ENCODE measurements at regions not wholly inside any gene's neighbourhood (a gene's known extent, or its start where the extent isn't known, plus 50 kb on each side); places are given as distances from the start of the nearest gene placed in this dataset.

DNA sequence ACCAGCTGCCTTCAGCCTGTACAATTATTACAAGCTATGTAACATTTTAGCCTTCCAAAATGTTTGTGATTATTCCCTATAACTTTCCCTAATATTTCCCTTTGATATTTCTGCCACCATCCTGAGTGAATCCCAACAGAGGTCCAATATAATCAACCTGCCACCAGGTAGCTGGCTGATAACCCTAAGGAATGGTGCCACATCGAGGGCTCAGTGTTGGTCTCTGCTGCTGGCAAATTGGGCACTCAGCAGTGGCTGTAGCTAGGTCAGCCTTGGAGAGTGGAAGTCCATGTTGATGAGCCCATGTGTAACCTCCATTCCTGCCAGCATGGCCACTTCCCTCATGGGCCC lies 121.2 kb downstream of the ZNF280B start:
- H3K36me3 Mint-ChIP-seq (ENCODE audit: low read depth), result no peaks in the 10 kb centered on the region
- H3K27me3 Mint-ChIP-seq, result peaks cover 43% of the 10 kb centered on the region
- H3K4me1 Mint-ChIP-seq (ENCODE audit: low read depth), result no peaks in the 10 kb centered on the region
- intact Hi-C loops (cut with micrococcal nuclease), result no loop called here
- no peaks in the 10 kb centered on the region for H3K9me3 Mint-ChIP-seq
- no peak overlapping the region for H3K4me3 Mint-ChIP-seq
- no peak overlapping the region for H3K27ac Mint-ChIP-seq

DNA sequence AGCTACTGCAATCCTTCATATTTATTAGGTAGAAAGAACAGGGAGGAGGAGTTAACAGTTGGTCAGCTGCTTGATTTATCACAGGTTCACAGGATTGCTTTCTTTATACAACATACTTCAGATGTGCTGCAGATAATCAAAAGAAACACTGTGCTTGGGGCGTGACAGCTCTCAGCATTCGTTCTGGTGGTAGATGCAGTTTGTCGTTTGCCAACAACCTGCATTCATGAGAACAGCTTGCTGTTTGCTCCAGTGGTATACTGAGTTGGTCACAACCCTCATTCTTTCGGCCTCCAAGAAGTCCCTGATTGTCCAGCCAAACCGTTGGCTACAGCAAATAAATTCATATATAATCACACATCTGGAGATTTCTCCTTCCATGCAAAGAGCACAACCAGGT lies 120.5 kb downstream of the ZNF280B start:
- intact Hi-C loops (cut with micrococcal nuclease), result no loop called here
- Mint-ChIP-seq H3K27me3 (peaks cover 42% of the 10 kb centered on the region), H3K36me3 (ENCODE audit: low read depth) (no peaks in the 10 kb centered on the region), H3K9me3 (peaks cover 5% of the 10 kb centered on the region), H3K27ac (no peak overlapping the region), H3K4me3 (no peak overlapping the region), H3K4me1 (ENCODE audit: low read depth) (no peaks in the 10 kb centered on the region)

- Mint-ChIP-seq H3K27ac (no peak overlapping the region), H3K27me3 (peaks cover 38% of the 10 kb centered on the region), H3K36me3 (ENCODE audit: low read depth) (no peaks in the 10 kb centered on the region), H3K4me1 (ENCODE audit: low read depth) (no peaks in the 10 kb centered on the region), H3K4me3 (no peak overlapping the region), H3K9me3 (peaks cover 5% of the 10 kb centered on the region)
- intact Hi-C loops (cut with micrococcal nuclease), result no loop called here
Measured at GRCh38 chr22:22388494-22388893, 120.0 kb downstream of the ZNF280B start.

DNA sequence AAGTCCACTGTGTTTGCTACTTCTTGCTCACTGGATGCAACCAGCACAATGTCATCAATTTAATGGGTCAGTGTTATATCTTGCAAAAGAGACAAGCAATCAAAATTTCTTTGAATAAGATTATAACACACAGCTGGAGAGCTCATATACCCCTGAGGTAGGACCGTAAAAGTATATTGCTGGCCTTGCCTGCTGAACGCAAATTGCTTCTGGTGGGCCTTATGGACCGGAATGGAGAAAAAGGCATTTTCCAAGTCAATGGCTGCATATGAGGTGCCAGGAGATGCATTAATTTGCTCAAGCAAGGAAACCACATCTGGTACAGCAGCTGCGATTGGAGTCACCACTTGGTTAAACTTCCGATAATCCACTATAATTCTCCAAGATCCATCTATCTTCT lies 119.1 kb downstream of the ZNF280B start:
- peaks cover 5% of the 10 kb centered on the region for H3K9me3 Mint-ChIP-seq
- intact Hi-C loops (cut with micrococcal nuclease), result no loop called here
- peaks cover 29% of the 10 kb centered on the region for H3K27me3 Mint-ChIP-seq
- H3K4me3 Mint-ChIP-seq, result no peak overlapping the region
- no peak overlapping the region for H3K27ac Mint-ChIP-seq
- H3K4me1 Mint-ChIP-seq (ENCODE audit: low read depth), result no peaks in the 10 kb centered on the region
- H3K36me3 Mint-ChIP-seq (ENCODE audit: low read depth), result no peaks in the 10 kb centered on the region

GRCh38 chr22:22390989-22391388 lies 117.6 kb downstream of the ZNF280B start:
- Mint-ChIP-seq H3K36me3 (ENCODE audit: low read depth) (no peaks in the 10 kb centered on the region), H3K27ac (no peak overlapping the region), H3K4me3 (no peak overlapping the region), H3K4me1 (ENCODE audit: low read depth) (peaks cover 6% of the 10 kb centered on the region), H3K9me3 (peaks cover 5% of the 10 kb centered on the region), H3K27me3 (peaks cover 23% of the 10 kb centered on the region)
- intact Hi-C loops (cut with micrococcal nuclease), result no loop called here

- Mint-ChIP-seq H3K9me3 (peaks cover 5% of the 10 kb centered on the region), H3K4me1 (ENCODE audit: low read depth) (peaks cover 6% of the 10 kb centered on the region), H3K4me3 (no peak overlapping the region), H3K27me3 (peaks cover 24% of the 10 kb centered on the region), H3K27ac (no peak overlapping the region), H3K36me3 (ENCODE audit: low read depth) (no peaks in the 10 kb centered on the region)
- intact Hi-C loops (cut with micrococcal nuclease), result no loop called here
Measured at GRCh38 chr22:22391543-22391942, 117.0 kb downstream of the ZNF280B start.

DNA sequence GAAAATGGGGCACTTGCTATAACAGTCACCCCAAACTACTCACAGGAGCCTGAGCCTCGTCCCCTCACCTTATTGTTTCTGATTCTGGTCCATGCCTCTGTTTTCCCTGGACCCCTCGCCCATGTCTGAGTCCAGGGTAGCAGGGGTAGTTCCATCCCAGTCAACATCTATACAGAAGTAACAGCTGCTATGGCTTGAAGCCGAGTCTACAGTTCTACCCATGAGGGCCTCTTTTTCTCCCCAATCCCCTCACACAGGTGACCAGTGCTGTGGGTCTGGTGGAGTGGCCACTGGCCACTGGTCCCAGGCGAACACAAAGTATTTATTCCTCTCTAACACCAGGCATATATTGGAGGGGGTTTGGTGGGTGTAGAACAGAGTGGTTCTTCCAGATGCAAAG lies 116.4 kb downstream of the ZNF280B start:
- intact Hi-C loops (cut with micrococcal nuclease), result no loop called here
- Mint-ChIP-seq H3K9me3 (peaks cover 5% of the 10 kb centered on the region), H3K36me3 (ENCODE audit: low read depth) (no peaks in the 10 kb centered on the region), H3K27ac (no peak overlapping the region), H3K4me3 (no peak overlapping the region), H3K27me3 (peaks cover 30% of the 10 kb centered on the region), H3K4me1 (ENCODE audit: low read depth) (peaks cover 6% of the 10 kb centered on the region)

DNA sequence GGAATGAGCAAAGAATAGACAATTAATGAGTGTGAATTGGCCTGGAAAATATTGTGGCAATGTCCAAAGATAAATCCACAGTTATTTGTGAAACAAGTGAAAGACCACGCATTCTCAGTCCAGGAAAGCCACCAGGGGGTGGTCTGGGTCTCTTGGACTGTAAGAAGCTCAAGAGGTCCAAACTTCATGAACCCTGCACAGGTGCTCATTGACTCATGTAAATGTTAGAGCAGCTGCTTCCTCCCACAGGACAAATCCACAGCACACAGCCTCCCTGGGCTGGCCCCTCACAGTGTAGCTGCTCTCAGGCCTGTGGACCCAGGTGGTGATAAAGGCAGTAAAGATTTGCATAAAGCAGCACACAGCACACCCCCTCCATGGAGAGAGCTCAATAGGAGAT lies 114.0 kb downstream of the ZNF280B start:
- Mint-ChIP-seq H3K27me3 (peaks cover 29% of the 10 kb centered on the region), H3K4me1 (ENCODE audit: low read depth) (peaks cover 6% of the 10 kb centered on the region), H3K36me3 (ENCODE audit: low read depth) (no peaks in the 10 kb centered on the region), H3K27ac (no peak overlapping the region), H3K4me3 (no peak overlapping the region), H3K9me3 (peaks cover 5% of the 10 kb centered on the region)
- intact Hi-C loops (cut with micrococcal nuclease), result no loop called here

- Mint-ChIP-seq H3K9me3 (peaks cover 5% of the 10 kb centered on the region), H3K36me3 (ENCODE audit: low read depth) (no peaks in the 10 kb centered on the region), H3K4me1 (ENCODE audit: low read depth) (peaks cover 6% of the 10 kb centered on the region), H3K4me3 (no peak overlapping the region), H3K27ac (no peak overlapping the region), H3K27me3 (peaks cover 29% of the 10 kb centered on the region)
- intact Hi-C loops (cut with micrococcal nuclease), result no loop called here
Measured at GRCh38 chr22:22395245-22395644, 113.3 kb downstream of the ZNF280B start.

DNA sequence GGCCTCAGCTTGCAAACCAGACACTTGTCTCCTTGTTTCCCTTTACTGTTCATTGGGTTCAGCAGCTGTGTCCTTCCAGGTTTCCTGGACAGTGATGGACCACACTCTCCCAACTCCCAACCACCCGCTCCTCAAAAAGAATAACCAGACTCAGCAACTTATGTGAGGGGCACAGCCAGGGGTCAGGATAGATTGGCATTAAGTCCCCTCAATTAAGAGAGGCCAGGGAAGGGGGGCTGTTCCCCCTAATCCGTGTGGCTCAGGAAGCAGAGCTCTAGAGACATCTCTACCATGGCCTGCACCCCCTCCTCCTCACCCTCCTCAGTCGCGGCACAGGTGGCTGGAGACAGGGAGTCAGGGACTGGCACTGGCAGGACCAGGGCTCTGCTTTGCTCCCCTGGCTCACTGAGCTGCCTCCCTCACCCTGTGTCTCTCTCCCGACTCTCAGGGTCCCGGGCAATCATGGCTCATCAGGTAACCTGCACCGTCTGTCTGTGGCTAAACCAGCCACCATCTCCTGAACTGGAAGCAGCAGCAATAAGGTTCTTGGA lies 111.7 kb downstream of the ZNF280B start:
- peaks cover 5% of the 10 kb centered on the region for H3K9me3 Mint-ChIP-seq
- no peak overlapping the region for H3K4me3 Mint-ChIP-seq
- peaks cover 6% of the 10 kb centered on the region for H3K4me1 Mint-ChIP-seq (ENCODE audit: low read depth)
- intact Hi-C loops (cut with micrococcal nuclease), result no loop called here
- H3K27ac Mint-ChIP-seq, result no peak overlapping the region
- peaks cover 28% of the 10 kb centered on the region for H3K27me3 Mint-ChIP-seq
- no peaks in the 10 kb centered on the region for H3K36me3 Mint-ChIP-seq (ENCODE audit: low read depth)

DNA sequence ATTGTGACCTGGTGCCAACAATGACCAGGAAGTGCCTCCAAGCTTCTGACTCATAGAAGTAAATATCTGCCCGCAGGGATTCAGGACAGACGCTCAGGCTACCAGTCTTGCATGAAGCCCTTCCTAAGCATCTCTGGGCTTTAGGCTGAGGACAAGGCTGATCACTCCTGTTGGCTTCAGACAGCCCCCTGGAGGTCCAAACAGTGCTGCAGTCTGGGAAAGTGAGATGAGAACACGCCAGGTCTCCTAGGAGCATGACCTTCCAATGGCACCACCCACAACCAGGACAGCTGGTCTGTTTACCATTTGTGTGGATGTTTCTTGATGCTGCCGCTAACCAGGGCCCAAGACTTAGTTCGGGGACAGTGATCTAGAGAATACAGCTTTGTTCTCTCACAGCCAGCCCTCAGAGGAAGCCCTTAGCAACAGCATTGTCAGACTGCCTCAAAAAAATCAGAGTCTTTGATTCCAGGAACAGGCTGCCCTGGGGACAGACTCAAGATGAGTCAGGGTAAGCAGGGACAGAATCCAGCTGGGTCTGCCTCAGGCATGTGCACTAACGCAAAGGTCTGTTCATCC lies 111.2 kb downstream of the ZNF280B start:
- peaks cover 22% of the 10 kb centered on the region for H3K27me3 Mint-ChIP-seq
- peaks cover 6% of the 10 kb centered on the region for H3K4me1 Mint-ChIP-seq (ENCODE audit: low read depth)
- no peak overlapping the region for H3K27ac Mint-ChIP-seq
- no peaks in the 10 kb centered on the region for H3K36me3 Mint-ChIP-seq (ENCODE audit: low read depth)
- no peak overlapping the region for H3K4me3 Mint-ChIP-seq
- H3K9me3 Mint-ChIP-seq, result peaks cover 5% of the 10 kb centered on the region
- intact Hi-C loops (cut with micrococcal nuclease), result no loop called here

GRCh38 chr22:22397875-22398524 lies 110.5 kb downstream of the ZNF280B start:
- no peaks in the 10 kb centered on the region for H3K9me3 Mint-ChIP-seq
- no peak overlapping the region for H3K4me3 Mint-ChIP-seq
- peaks cover 19% of the 10 kb centered on the region for H3K27me3 Mint-ChIP-seq
- peaks cover 6% of the 10 kb centered on the region for H3K4me1 Mint-ChIP-seq (ENCODE audit: low read depth)
- H3K36me3 Mint-ChIP-seq (ENCODE audit: low read depth), result no peaks in the 10 kb centered on the region
- no peak overlapping the region for H3K27ac Mint-ChIP-seq
- intact Hi-C loops (cut with micrococcal nuclease), result loop anchor here (2.0 kb wide), 1 partner anchor 49 kb away; no protein-coding TSS in a partner anchor

- H3K27ac Mint-ChIP-seq, result no peak overlapping the region
- H3K4me1 Mint-ChIP-seq (ENCODE audit: low read depth), result peaks cover 6% of the 10 kb centered on the region
- H3K36me3 Mint-ChIP-seq (ENCODE audit: low read depth), result no peaks in the 10 kb centered on the region
- peaks cover 19% of the 10 kb centered on the region for H3K27me3 Mint-ChIP-seq
- no peaks in the 10 kb centered on the region for H3K9me3 Mint-ChIP-seq
- intact Hi-C loops (cut with micrococcal nuclease), result loop anchor here (2.0 kb wide), 1 partner anchor 50 kb away; no protein-coding TSS in a partner anchor
- no peak overlapping the region for H3K4me3 Mint-ChIP-seq
Measured at GRCh38 chr22:22398530-22399327, 109.8 kb downstream of the ZNF280B start.

DNA sequence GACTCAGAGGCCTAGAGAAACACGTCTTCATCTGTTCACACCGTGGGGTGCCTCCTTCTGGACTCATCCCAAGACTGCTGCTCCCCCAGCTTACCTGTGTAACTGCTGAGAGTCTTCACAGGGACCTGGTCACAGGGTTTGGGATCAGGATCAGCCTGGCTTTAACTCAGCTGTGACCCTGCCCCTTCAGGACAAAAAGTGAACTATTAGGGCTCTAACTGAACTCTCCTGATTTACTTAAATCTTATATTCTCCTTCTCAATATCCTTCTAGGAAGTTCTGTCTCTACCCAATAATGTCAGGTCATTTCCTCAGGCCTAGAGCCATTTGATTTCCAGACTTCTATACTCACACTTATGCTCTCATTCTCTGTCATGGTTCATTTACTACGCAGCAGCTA lies 108.4 kb downstream of the ZNF280B start:
- intact Hi-C loops (cut with micrococcal nuclease), result no loop called here
- H3K27ac Mint-ChIP-seq, result no peak overlapping the region
- H3K9me3 Mint-ChIP-seq, result no peaks in the 10 kb centered on the region
- peaks cover 15% of the 10 kb centered on the region for H3K27me3 Mint-ChIP-seq
- peaks cover 8% of the 10 kb centered on the region for H3K4me1 Mint-ChIP-seq (ENCODE audit: low read depth)
- no peak overlapping the region for H3K4me3 Mint-ChIP-seq
- no peaks in the 10 kb centered on the region for H3K36me3 Mint-ChIP-seq (ENCODE audit: low read depth)
